ENCODE measurements at regions not wholly inside any gene's neighbourhood (a gene's known extent, or its start where the extent isn't known, plus 50 kb on each side); places are given as distances from the start of the nearest gene placed in this dataset.

GRCh38 chrX:82070948-82071347 is 869.0 kb downstream of the SH3BGRL start:
- TF ChIP-seq CTCF (conservative IDR thresholded peaks at IDR 0.05 in 1 of 2, IDR thresholded peaks at IDR 0.05 in 1 of 2; ENCODE audit: low read depth in 1 of 2, low read length in 2 of 2), result no peak
- TF ChIP-seq EZH2 (IDR thresholded peaks at IDR 0.05; ENCODE audit: low read length, missing control alignments), result no peak

Measured in fibroblast of lung (primary cell).